ENCODE measurements at regions not wholly inside any gene's neighbourhood (a gene's known extent, or its start where the extent isn't known, plus 50 kb on each side); places are given as distances from the start of the nearest gene placed in this dataset.
"Not testable (repeated sequence)": the region's sequence is repeated elsewhere in the genome, so short reads cannot be mapped to it uniquely, and the experiment has no call there.

GRCh38 chr6:832804-833203 is 139.9 kb upstream of the EXOC2 start:
- H3K36me3 Mint-ChIP-seq (ENCODE audit: low read depth); ATAC-seq (replicated peaks); H3K4me3 Mint-ChIP-seq; H3K27me3 Mint-ChIP-seq; H3K4me1 Mint-ChIP-seq; H3K27ac Mint-ChIP-seq: not testable (repeated sequence)
- peaks cover 19% of the 10 kb centered on the region for H3K9me3 Mint-ChIP-seq

DNA sequence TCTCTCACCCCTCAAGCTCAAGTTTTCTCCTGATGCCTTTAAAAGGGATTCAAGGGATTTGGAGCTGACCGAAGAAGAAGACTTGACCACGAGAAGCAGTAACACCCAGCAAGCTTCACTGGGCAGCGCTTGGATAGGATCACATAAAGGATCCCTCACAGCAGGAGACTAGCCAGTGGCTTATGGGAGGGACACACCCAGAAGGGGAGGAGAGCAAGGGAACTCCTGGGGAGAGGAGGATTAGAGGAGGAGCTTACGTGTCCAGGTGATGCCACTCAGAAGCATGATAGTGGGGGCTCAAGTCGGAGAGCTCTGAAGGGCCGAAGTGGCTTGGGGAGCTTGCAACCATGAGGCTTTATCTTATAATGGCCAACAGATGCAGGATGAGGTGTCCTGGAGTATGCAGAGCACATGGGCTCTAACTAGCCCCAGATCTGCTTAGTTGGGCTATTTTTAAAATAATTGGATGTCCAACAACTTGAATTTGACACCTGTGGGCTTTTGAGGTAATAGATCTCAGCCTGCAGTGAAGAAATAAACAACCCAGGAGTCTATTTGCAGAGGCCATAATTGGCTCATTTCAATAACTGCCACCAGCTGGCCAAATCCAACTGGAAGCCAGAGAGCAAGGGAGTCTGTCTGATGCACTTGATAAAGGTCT is 137.9 kb upstream of the EXOC2 start:
- no peak overlapping the region for H3K27ac Mint-ChIP-seq
- no peak overlapping the region for H3K4me3 Mint-ChIP-seq
- H3K9me3 Mint-ChIP-seq = peaks cover 19% of the 10 kb centered on the region
- H3K36me3 Mint-ChIP-seq (ENCODE audit: low read depth) = no peaks in the 10 kb centered on the region
- peaks cover 13% of the 10 kb centered on the region for H3K27me3 Mint-ChIP-seq
- H3K4me1 Mint-ChIP-seq = no peaks in the 10 kb centered on the region
- no peak for ATAC-seq (replicated peaks)

- Mint-ChIP-seq H3K4me3 (no peak overlapping the region), H3K4me1 (no peaks in the 10 kb centered on the region), H3K27me3 (peaks cover 19% of the 10 kb centered on the region), H3K36me3 (ENCODE audit: low read depth) (no peaks in the 10 kb centered on the region), H3K27ac (no peak overlapping the region), H3K9me3 (peaks cover 19% of the 10 kb centered on the region)
- no peak for ATAC-seq (replicated peaks)
Observed at GRCh38 chr6:829656-830055, 136.7 kb upstream of the EXOC2 start.

GRCh38 chr6:827431-827830 is 134.5 kb upstream of the EXOC2 start:
- Mint-ChIP-seq H3K9me3 (peaks cover 10% of the 10 kb centered on the region), H3K4me3 (no peak overlapping the region), H3K4me1 (no peaks in the 10 kb centered on the region), H3K36me3 (ENCODE audit: low read depth) (no peaks in the 10 kb centered on the region), H3K27ac (no peak overlapping the region), H3K27me3 (peaks cover 23% of the 10 kb centered on the region)
- ATAC-seq (replicated peaks) = peak; percentile 46

GRCh38 chr6:819122-819521 is 126.2 kb upstream of the EXOC2 start:
- Mint-ChIP-seq H3K27me3 (peaks cover 25% of the 10 kb centered on the region), H3K36me3 (ENCODE audit: low read depth) (no peaks in the 10 kb centered on the region), H3K9me3 (no peaks in the 10 kb centered on the region), H3K4me3 (no peak overlapping the region), H3K4me1 (peaks cover 10% of the 10 kb centered on the region), H3K27ac (no peak overlapping the region)
- ATAC-seq (replicated peaks) = no peak

DNA sequence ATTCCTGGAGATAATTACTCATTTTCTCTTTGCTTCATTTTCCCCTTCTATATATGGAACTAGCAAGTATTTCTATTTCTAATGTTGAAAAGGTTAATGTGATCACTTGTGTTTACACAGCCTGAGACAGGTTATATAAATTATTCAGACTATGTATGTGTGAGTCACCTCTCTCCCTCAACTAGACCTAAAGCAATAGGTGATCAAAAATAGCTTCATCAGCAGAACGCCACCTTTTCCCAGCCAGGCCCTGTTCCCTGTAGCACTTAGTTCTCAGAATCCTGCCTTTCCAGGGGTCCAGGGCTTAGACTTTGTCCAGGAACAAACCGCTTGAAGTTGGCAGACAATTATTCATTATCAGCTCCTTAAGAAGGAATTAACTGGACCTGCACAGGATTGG is 125.3 kb upstream of the EXOC2 start:
- Mint-ChIP-seq H3K27ac (peak overlapping the region; percentile 73), H3K36me3 (ENCODE audit: low read depth) (no peaks in the 10 kb centered on the region), H3K4me1 (peaks cover 10% of the 10 kb centered on the region), H3K9me3 (no peaks in the 10 kb centered on the region), H3K4me3 (peak overlapping the region; percentile 57), H3K27me3 (peaks cover 29% of the 10 kb centered on the region)
- peak; percentile 80 for ATAC-seq (replicated peaks)

- H3K9me3 Mint-ChIP-seq = no peaks in the 10 kb centered on the region
- H3K4me1 Mint-ChIP-seq = peaks cover 10% of the 10 kb centered on the region
- peaks cover 20% of the 10 kb centered on the region for H3K27me3 Mint-ChIP-seq
- H3K4me3 Mint-ChIP-seq = no peak overlapping the region
- H3K27ac Mint-ChIP-seq = peak overlapping the region; percentile 9
- H3K36me3 Mint-ChIP-seq (ENCODE audit: low read depth) = no peaks in the 10 kb centered on the region
- ATAC-seq (replicated peaks) = peak; percentile 89
Observed at GRCh38 chr6:816510-817084, 123.7 kb upstream of the EXOC2 start.

DNA sequence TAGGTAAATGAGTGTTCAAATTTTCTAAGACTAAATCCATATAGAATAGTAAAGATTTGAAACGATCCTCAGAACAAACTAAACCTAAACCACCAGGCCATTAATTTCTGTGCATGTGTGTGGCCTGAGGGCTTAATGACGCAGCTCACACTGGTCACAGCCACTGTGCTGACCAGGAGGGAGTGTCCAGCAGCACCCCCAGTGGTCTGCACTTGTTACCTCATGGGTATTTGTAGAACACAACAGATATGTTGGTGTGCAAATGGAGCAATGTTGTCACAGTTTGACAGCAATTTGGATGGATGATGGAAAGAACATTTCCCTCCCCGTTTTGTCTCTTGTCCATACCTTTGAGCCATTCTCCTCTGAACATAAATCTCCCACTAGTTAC is 122.4 kb upstream of the EXOC2 start:
- peaks cover 10% of the 10 kb centered on the region for H3K4me1 Mint-ChIP-seq
- H3K4me3 Mint-ChIP-seq = no peak overlapping the region
- H3K36me3 Mint-ChIP-seq (ENCODE audit: low read depth) = no peaks in the 10 kb centered on the region
- ATAC-seq (replicated peaks) = no peak
- H3K27me3 Mint-ChIP-seq = peaks cover 14% of the 10 kb centered on the region
- no peaks in the 10 kb centered on the region for H3K9me3 Mint-ChIP-seq
- H3K27ac Mint-ChIP-seq = no peak overlapping the region

GRCh38 chr6:814378-815347 is 121.7 kb upstream of the EXOC2 start:
- Mint-ChIP-seq H3K27ac (no peak overlapping the region), H3K4me1 (peaks cover 10% of the 10 kb centered on the region), H3K4me3 (no peak overlapping the region), H3K27me3 (peaks cover 14% of the 10 kb centered on the region), H3K36me3 (ENCODE audit: low read depth) (no peaks in the 10 kb centered on the region), H3K9me3 (no peaks in the 10 kb centered on the region)
- no peak for ATAC-seq (replicated peaks)

GRCh38 chr6:811831-812230 is 118.9 kb upstream of the EXOC2 start:
- no peak for ATAC-seq (replicated peaks)
- H3K9me3 Mint-ChIP-seq = no peaks in the 10 kb centered on the region
- H3K27me3 Mint-ChIP-seq = peaks cover 10% of the 10 kb centered on the region
- H3K4me3 Mint-ChIP-seq = no peak overlapping the region
- H3K4me1 Mint-ChIP-seq = no peaks in the 10 kb centered on the region
- H3K27ac Mint-ChIP-seq = no peak overlapping the region
- no peaks in the 10 kb centered on the region for H3K36me3 Mint-ChIP-seq (ENCODE audit: low read depth)

DNA sequence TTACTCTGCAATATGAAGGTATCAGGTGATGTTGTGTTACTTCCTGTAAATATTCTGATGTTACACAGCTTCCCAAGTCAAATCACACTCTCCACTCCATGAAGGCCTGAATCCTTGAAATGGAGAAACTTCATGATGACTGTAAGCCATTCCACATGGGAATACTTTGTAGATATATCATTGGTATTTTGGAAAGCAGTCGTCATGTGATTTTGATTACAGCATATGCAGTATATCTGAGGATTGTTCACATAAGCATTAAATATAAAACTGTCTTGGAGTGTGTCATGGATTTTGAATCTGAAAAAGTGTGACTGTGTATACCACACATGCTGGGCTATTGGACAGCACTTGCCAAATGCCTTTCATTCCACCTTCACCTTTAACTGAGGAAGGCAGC is 118.3 kb upstream of the EXOC2 start:
- H3K4me1 Mint-ChIP-seq = no peaks in the 10 kb centered on the region
- no peak for ATAC-seq (replicated peaks)
- H3K27ac Mint-ChIP-seq = no peak overlapping the region
- H3K27me3 Mint-ChIP-seq = peaks cover 12% of the 10 kb centered on the region
- no peak overlapping the region for H3K4me3 Mint-ChIP-seq
- no peaks in the 10 kb centered on the region for H3K9me3 Mint-ChIP-seq
- no peaks in the 10 kb centered on the region for H3K36me3 Mint-ChIP-seq (ENCODE audit: low read depth)

- ATAC-seq (replicated peaks) = no peak
- Mint-ChIP-seq H3K9me3 (no peaks in the 10 kb centered on the region), H3K36me3 (ENCODE audit: low read depth) (no peaks in the 10 kb centered on the region), H3K4me3 (no peak overlapping the region), H3K27me3 (peaks cover 24% of the 10 kb centered on the region), H3K27ac (no peak overlapping the region), H3K4me1 (no peaks in the 10 kb centered on the region)
Observed at GRCh38 chr6:804771-805170, 111.8 kb upstream of the EXOC2 start.

- Mint-ChIP-seq H3K4me3 (no peak overlapping the region), H3K27me3 (peaks cover 26% of the 10 kb centered on the region), H3K4me1 (no peaks in the 10 kb centered on the region), H3K27ac (no peak overlapping the region), H3K9me3 (no peaks in the 10 kb centered on the region), H3K36me3 (ENCODE audit: low read depth) (no peaks in the 10 kb centered on the region)
- ATAC-seq (replicated peaks) = no peak
Observed at GRCh38 chr6:804317-804716, 111.4 kb upstream of the EXOC2 start.

GRCh38 chr6:803191-803977 is 110.4 kb upstream of the EXOC2 start:
- H3K27me3 Mint-ChIP-seq = peaks cover 27% of the 10 kb centered on the region
- no peaks in the 10 kb centered on the region for H3K36me3 Mint-ChIP-seq (ENCODE audit: low read depth)
- no peaks in the 10 kb centered on the region for H3K9me3 Mint-ChIP-seq
- no peak overlapping the region for H3K27ac Mint-ChIP-seq
- H3K4me1 Mint-ChIP-seq = no peaks in the 10 kb centered on the region
- H3K4me3 Mint-ChIP-seq = no peak overlapping the region
- ATAC-seq (replicated peaks) = no peak
